DND-41 (cell line): ENCODE measurements at regions not wholly inside any gene's neighbourhood (a gene's known extent, or its start where the extent isn't known, plus 50 kb on each side); places are given as distances from the start of the nearest gene placed in this dataset.

Source experiments
- ATAC-seq: fragments of 200-7000 bp; cut with Tn5 transposase; 3 replicates; pipeline ENCODE4 v1.9.1; 2021; ENCODE audit warnings: low read depth; ENCODE audit not compliant: insufficient read depth
- DNase-seq: peaks from one replicate; pipeline ENCODE4 v3.0.0-alpha.2; 2020
- H2AFZ ChIP-seq: 2 replicates; pipeline ENCODE4 v1.6.0; 2012; ENCODE audit warnings: low read depth, low read length
- H3K27ac ChIP-seq: 2 replicates; pipeline ENCODE4 v1.5.1; 2012; ENCODE audit warnings: low read length, inconsistent platforms
- H3K27me3 ChIP-seq: fragments of 200-600 bp; sonication (generic); 2 replicates; pipeline ENCODE4 v1.6.0; 2012; ENCODE audit warnings: low read length, mild to moderate bottlenecking, inconsistent platforms; ENCODE audit not compliant: insufficient read depth, poor library complexity
- H3K36me3 ChIP-seq: 2 replicates; pipeline ENCODE4 v1.5.1; 2012; ENCODE audit warnings: low read length, inconsistent platforms; ENCODE audit not compliant: insufficient read depth
- H3K4me1 ChIP-seq: 2 replicates; pipeline ENCODE4 v1.5.1; 2012; ENCODE audit warnings: mild to moderate bottlenecking, low read length; ENCODE audit not compliant: insufficient read depth
- H3K4me2 ChIP-seq: 2 replicates; pipeline ENCODE4 v1.6.0; 2012; ENCODE audit warnings: mild to moderate bottlenecking, moderate library complexity, low read length, inconsistent platforms; ENCODE audit not compliant: insufficient read depth
- H3K4me3 ChIP-seq, 2 experiments: fragments of 200-600 bp in 1 of 2; shearing (Covaris generic) in 1 of 2; 2 replicates each; pipeline ENCODE4 v1.5.1; 2012 to 2016; ENCODE audit warnings: inconsistent platforms in 2 of 2, low read length in 2 of 2, mild to moderate bottlenecking in 2 of 2, low read depth in 1 of 2, moderate library complexity in 1 of 2
- H3K79me2 ChIP-seq: 2 replicates; pipeline ENCODE4 v1.6.0; 2012; ENCODE audit warnings: low read length, inconsistent platforms; ENCODE audit not compliant: insufficient read depth
- H3K9ac ChIP-seq: 2 replicates; pipeline ENCODE4 v1.6.0; 2012; ENCODE audit warnings: low read depth, mild to moderate bottlenecking, inconsistent platforms, low read length, moderate library complexity
- H3K9me3 ChIP-seq: 2 replicates; pipeline ENCODE4 v1.5.1; 2012; ENCODE audit warnings: low read length, moderate library complexity, mild to moderate bottlenecking, inconsistent platforms; ENCODE audit not compliant: insufficient read depth, severe bottlenecking
- H4K20me1 ChIP-seq: 2 replicates; pipeline ENCODE4 v1.6.0; 2012; ENCODE audit warnings: low read length; ENCODE audit not compliant: insufficient read depth
- CTCF ChIP-seq: IDR thresholded peaks from 2 replicates; pipeline ENCODE4 v1.5.1; 2012; ENCODE audit warnings: borderline replicate concordance, low read length, moderate library complexity, mild to moderate bottlenecking; ENCODE audit not compliant: poor library complexity, severe bottlenecking; ENCODE audit errors: extremely low read depth
- EZH2 ChIP-seq: IDR thresholded peaks from 3 replicates; pipeline ENCODE4 v1.6.1; 2012; ENCODE audit warnings: borderline replicate concordance, low read depth, mild to moderate bottlenecking, moderate library complexity, low read length, inconsistent platforms; ENCODE audit not compliant: severe bottlenecking

GRCh38 chr12:93252221-93252620 lies 125.5 kb upstream of the NUDT4 start:
- H3K79me2 ChIP-seq = no peaks in the 10 kb centered on the region
- no peak for ATAC-seq
- no peak overlapping the region for H2AFZ ChIP-seq
- DNase-seq = no peak
- no peaks in the 10 kb centered on the region for H4K20me1 ChIP-seq
- H3K27me3 ChIP-seq = no peaks in the 10 kb centered on the region
- no peak overlapping the region for H3K4me3 ChIP-seq
- no peak overlapping the region for H3K9ac ChIP-seq
- peaks cover 17% of the 10 kb centered on the region for H3K9me3 ChIP-seq
- peaks cover 7% of the 10 kb centered on the region for H3K4me1 ChIP-seq
- no peak overlapping the region for H3K4me2 ChIP-seq
- no peaks in the 10 kb centered on the region for H3K36me3 ChIP-seq
- no peak overlapping the region for H3K27ac ChIP-seq
- TF ChIP-seq EZH2 (no peak), CTCF (no peak)

- Histone ChIP-seq H3K4me3 (0 out of 4 replicates have a peak overlapping the region, but pooled peaks of 1 of the 2 experiments have one; percentile 4), H3K36me3 (no peaks in the 10 kb centered on the region), H3K9me3 (peaks cover 17% of the 10 kb centered on the region), H3K27ac (no peak overlapping the region), H3K27me3 (no peaks in the 10 kb centered on the region), H3K4me2 (no peak overlapping the region), H3K4me1 (no peaks in the 10 kb centered on the region), H4K20me1 (no peaks in the 10 kb centered on the region), H2AFZ (no peak overlapping the region), H3K79me2 (no peaks in the 10 kb centered on the region), H3K9ac (no peak overlapping the region)
- no peak for DNase-seq
- no peak for ATAC-seq
- TF ChIP-seq EZH2 (no peak), CTCF (no peak)
These were observed 122.8 kb upstream of the NUDT4 start for GRCh38 chr12:93254911-93255310.

GRCh38 chr12:93256256-93256969 lies 121.3 kb upstream of the NUDT4 start:
- Histone ChIP-seq H3K36me3 (no peaks in the 10 kb centered on the region), H3K4me2 (no peak overlapping the region), H3K27me3 (no peaks in the 10 kb centered on the region), H3K79me2 (no peaks in the 10 kb centered on the region), H2AFZ (no peak overlapping the region), H3K9ac (no peak overlapping the region), H4K20me1 (no peaks in the 10 kb centered on the region), H3K4me1 (no peaks in the 10 kb centered on the region), H3K9me3 (peaks cover 17% of the 10 kb centered on the region), H3K27ac (no peak overlapping the region), H3K4me3 (no peak overlapping the region)
- no peak for DNase-seq
- no peak for ATAC-seq
- TF ChIP-seq EZH2 = no peak
- TF ChIP-seq CTCF = no peak
